Thoracic aorta (tissue), 2 donors: ENCODE measurements at regions not wholly inside any gene's neighbourhood (a gene's known extent, or its start where the extent isn't known, plus 50 kb on each side); places are given as distances from the start of the nearest gene placed in this dataset.

Source experiments
- ATAC-seq: fragments of 150-250 bp; one replicate; pipeline ENCODE4 v1.8.0; 2017; ENCODE audit warnings: low read depth; ENCODE audit not compliant: insufficient number of reproducible peaks, low FRiP score
- DNase-seq: peaks from one replicate; pipeline ENCODE4 v3.0.0-alpha.2; 2020; ENCODE audit warnings: low spot score
- H3K27ac ChIP-seq, 2 donors: fragments of 200-600 bp; sonication (generic); 1 replicate in 1 of 2; 2 replicates in 1 of 2; pipeline ENCODE4 v1.5.1; 2016; ENCODE audit warnings: mild to moderate bottlenecking in 2 of 2, moderate library complexity in 2 of 2
- H3K27me3 ChIP-seq: fragments of 200-600 bp; sonication (generic); replicated peaks from 2 replicates; pipeline ENCODE4 v1.6.0; 2016; ENCODE audit warnings: mild to moderate bottlenecking; ENCODE audit not compliant: insufficient read depth
- H3K36me3 ChIP-seq: fragments of 200-600 bp; sonication (generic); one replicate; pipeline ENCODE4 v1.5.1; 2016
- H3K4me1 ChIP-seq, 2 donors: fragments of 200-600 bp; sonication (generic); 1 replicate in 1 of 2; 2 replicates in 1 of 2; pipeline versions ENCODE4 v1.5.1 to v1.6.0; 2016; ENCODE audit warnings: low read depth in 2 of 2, mild to moderate bottlenecking in 1 of 2; ENCODE audit not compliant: control insufficient read depth in 1 of 2
- H3K4me3 ChIP-seq: fragments of 200-600 bp; sonication (generic); 2 replicates; pipeline ENCODE4 v1.5.1; 2016; ENCODE audit warnings: mild to moderate bottlenecking
- H3K9me3 ChIP-seq: fragments of 200-600 bp; sonication (generic); 2 replicates; pipeline ENCODE4 v1.5.1; 2016
- TF ChIP-seq, protein P1 (sequence below): fragments of 200-600 bp; sonication (generic); IDR thresholded peaks from one replicate; pipeline ENCODE4 v1.5.1; 2019; ENCODE audit warnings: antibody characterized with exemption

GRCh38 chr18:1252936-1253335 is 348.3 kb downstream of the ADCYAP1 start:
- H3K27me3 ChIP-seq = no peaks in the 10 kb centered on the region
- no peak overlapping the region for H3K4me3 ChIP-seq
- H3K27ac ChIP-seq = no peak overlapping the region
- TF ChIP-seq, protein P1, sequence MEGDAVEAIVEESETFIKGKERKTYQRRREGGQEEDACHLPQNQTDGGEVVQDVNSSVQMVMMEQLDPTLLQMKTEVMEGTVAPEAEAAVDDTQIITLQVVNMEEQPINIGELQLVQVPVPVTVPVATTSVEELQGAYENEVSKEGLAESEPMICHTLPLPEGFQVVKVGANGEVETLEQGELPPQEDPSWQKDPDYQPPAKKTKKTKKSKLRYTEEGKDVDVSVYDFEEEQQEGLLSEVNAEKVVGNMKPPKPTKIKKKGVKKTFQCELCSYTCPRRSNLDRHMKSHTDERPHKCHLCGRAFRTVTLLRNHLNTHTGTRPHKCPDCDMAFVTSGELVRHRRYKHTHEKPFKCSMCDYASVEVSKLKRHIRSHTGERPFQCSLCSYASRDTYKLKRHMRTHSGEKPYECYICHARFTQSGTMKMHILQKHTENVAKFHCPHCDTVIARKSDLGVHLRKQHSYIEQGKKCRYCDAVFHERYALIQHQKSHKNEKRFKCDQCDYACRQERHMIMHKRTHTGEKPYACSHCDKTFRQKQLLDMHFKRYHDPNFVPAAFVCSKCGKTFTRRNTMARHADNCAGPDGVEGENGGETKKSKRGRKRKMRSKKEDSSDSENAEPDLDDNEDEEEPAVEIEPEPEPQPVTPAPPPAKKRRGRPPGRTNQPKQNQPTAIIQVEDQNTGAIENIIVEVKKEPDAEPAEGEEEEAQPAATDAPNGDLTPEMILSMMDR = no peak
- ATAC-seq = no peak
- DNase-seq = no peak
- no peaks in the 10 kb centered on the region for H3K4me1 ChIP-seq
- H3K36me3 ChIP-seq = no peaks in the 10 kb centered on the region
- H3K9me3 ChIP-seq = no peaks in the 10 kb centered on the region

- no peak overlapping the region for H3K27ac ChIP-seq
- no peak for ATAC-seq
Measured at GRCh38 chr18:1253827-1254226, 349.2 kb downstream of the ADCYAP1 start.

DNA sequence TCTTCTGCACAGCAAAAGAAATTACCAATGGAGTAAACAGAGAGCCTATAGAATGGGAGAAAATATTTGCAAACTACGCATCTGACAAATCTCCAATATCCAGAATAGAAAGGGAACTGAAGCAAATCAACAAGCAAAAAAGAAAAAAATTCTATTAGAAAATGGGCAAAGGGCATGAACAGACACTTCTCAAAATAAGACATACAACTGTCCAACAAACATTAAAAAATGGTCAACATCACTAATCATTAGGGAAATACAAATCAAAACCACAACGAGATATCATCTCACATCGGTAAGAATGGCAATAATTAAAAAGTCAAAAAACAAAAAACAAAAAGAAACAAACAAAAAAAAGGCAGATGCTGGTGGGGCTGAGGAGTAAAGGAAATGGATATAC is 356.4 kb downstream of the ADCYAP1 start:
- TF ChIP-seq, protein P1 = no peak
- no peaks in the 10 kb centered on the region for H3K4me1 ChIP-seq
- H3K27me3 ChIP-seq = no peaks in the 10 kb centered on the region
- peaks cover 11% of the 10 kb centered on the region for H3K9me3 ChIP-seq
- ATAC-seq (no peak), DNase-seq (no peak)
- H3K36me3 ChIP-seq = no peaks in the 10 kb centered on the region
- H3K4me3 ChIP-seq = no peak overlapping the region
- no peak overlapping the region for H3K27ac ChIP-seq

More at GRCh38 chr18:1253827-1254226, 349.2 kb downstream of the ADCYAP1 start:
- H3K36me3 ChIP-seq = no peaks in the 10 kb centered on the region
- no peak for DNase-seq
- H3K4me1 ChIP-seq = no peaks in the 10 kb centered on the region
- H3K27me3 ChIP-seq = no peaks in the 10 kb centered on the region
- H3K9me3 ChIP-seq = no peaks in the 10 kb centered on the region
- TF ChIP-seq, protein P1 = no peak
- H3K4me3 ChIP-seq = no peak overlapping the region

GRCh38 chr18:1267021-1267420 is 362.4 kb downstream of the ADCYAP1 start:
- DNase-seq (no peak), ATAC-seq (no peak)
- Histone ChIP-seq H3K9me3 (peaks cover 2% of the 10 kb centered on the region), H3K4me3 (no peak overlapping the region), H3K27ac (no peak overlapping the region), H3K27me3 (no peaks in the 10 kb centered on the region), H3K36me3 (no peaks in the 10 kb centered on the region), H3K4me1 (no peaks in the 10 kb centered on the region)
- TF ChIP-seq, protein P1 = no peak

DNA sequence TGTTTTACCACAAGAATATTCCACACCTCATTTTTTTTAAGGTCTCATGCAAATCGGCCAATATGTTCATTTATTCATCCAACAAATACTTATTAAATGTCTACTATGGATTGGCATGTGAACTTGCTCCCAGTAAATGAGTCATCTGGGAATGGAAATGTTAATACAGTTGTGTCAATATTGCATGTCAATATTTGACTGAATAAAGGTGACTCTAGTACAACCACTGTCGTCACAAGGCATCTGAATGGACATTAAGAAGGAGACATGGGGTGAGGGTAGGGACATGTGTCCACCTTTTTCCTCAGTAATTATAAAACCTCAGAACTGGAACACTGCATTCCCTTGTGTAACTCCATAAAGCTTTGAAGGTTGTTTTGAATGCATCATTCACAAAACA is 365.4 kb downstream of the ADCYAP1 start:
- Histone ChIP-seq H3K27me3 (no peaks in the 10 kb centered on the region), H3K4me1 (no peaks in the 10 kb centered on the region), H3K27ac (no peak overlapping the region), H3K36me3 (no peaks in the 10 kb centered on the region), H3K9me3 (no peaks in the 10 kb centered on the region), H3K4me3 (no peak overlapping the region)
- TF ChIP-seq, protein P1 = no peak
- DNase-seq (no peak), ATAC-seq (no peak)
